Left renal cortex interstitium (tissue), 4 donors: ENCODE measurements at regions not wholly inside any gene's neighbourhood (a gene's known extent, or its start where the extent isn't known, plus 50 kb on each side); places are given as distances from the start of the nearest gene placed in this dataset.
"Not testable (repeated sequence)": the region's sequence is repeated elsewhere in the genome, so short reads cannot be mapped to it uniquely, and the experiment has no call there.

Source experiments
- DNase-seq, 4 donors: peaks; one replicate each; pipeline ENCODE4 v3.0.0-alpha.2; 2013; ENCODE audit warnings: low read depth in 4 of 4, low spot score in 2 of 4, missing footprints in 1 of 4

DNA sequence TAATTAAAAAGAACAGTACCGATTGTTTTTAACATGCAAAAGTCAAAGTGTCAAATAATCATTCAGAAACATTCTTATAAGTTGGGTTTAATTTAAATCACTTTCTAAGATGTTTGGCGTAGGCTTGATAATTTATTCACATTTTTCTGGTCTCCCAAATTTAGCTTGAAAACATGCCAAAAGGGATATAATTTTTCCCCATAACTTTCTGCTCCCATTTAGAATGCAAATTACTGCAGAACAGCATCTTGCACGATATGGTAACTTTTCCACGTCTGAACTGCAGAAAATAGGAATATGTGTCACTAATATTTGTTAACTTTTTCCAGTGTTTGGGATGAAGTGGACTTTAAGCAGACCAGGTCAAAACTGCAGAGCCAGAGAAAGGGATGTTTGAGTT is 1592.4 kb upstream of the SEL1L start:
- no peak for DNase-seq

- no peak for DNase-seq
These were observed 1595.1 kb upstream of the SEL1L start for GRCh38 chr14:83128783-83129182.

DNA sequence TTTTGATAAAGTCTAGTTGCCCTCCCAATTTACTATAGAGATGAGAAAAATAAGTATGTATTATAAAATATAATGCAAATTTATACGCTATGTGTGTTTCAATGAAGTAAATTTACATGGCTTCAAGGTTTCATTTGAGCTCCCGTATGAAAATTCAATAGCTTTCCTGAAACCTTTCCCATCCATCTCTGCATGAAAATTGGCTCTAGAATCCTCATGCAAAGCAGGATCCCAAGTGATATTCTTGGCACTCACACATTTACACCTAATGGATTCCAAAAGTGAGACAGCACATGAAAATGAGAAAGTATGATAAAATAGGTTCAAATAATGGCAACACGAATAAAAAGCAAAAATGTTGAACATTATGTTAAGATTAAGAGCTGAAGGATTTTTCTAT is 1595.8 kb upstream of the SEL1L start:
- no peak for DNase-seq

GRCh38 chr14:83133981-83134645 is 1600.5 kb upstream of the SEL1L start:
- no peak for DNase-seq

DNA sequence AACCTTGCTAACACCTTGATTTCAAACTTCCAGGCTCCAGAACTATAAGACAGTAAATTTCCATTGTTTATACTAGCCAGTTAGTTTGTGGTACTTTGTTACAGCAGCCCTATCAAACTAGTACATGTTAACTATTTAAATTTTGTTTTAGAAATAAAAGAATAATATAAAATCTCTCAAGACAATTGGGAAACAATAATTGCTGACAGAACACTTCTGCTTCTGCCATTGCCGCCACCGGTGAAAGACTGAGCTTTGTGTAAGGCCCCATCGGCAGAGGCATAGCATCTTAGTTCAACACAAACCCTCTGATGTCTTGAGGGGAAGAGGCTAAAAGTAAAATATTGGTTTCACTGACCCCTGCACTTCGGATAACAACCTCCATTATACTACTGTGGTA is 1607.1 kb upstream of the SEL1L start:
- no peak for DNase-seq

DNA sequence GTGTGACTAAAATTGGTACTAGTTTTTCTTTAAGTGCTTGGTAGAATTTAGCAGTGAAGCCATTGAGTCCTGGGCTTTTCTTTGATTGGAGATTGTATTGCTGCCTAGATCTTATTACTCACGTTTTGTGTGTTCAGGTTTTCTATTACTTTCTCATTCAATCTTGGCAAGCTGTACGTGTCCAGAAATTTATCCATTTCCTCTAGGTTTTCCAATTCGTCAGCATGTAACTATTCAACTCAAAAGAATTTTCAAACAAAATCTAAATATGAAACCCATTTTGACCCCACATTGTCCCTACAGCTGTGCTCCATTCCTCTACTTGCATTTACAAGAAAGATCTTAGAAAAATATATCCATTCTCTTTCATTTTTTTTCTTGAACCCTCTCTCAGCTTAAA is 1613.4 kb upstream of the SEL1L start:
- no peak for DNase-seq

- no peak for DNase-seq
These were observed 1617.9 kb upstream of the SEL1L start for GRCh38 chr14:83151571-83151970.

GRCh38 chr14:83153081-83153480 is 1619.4 kb upstream of the SEL1L start:
- no peak for DNase-seq

DNA sequence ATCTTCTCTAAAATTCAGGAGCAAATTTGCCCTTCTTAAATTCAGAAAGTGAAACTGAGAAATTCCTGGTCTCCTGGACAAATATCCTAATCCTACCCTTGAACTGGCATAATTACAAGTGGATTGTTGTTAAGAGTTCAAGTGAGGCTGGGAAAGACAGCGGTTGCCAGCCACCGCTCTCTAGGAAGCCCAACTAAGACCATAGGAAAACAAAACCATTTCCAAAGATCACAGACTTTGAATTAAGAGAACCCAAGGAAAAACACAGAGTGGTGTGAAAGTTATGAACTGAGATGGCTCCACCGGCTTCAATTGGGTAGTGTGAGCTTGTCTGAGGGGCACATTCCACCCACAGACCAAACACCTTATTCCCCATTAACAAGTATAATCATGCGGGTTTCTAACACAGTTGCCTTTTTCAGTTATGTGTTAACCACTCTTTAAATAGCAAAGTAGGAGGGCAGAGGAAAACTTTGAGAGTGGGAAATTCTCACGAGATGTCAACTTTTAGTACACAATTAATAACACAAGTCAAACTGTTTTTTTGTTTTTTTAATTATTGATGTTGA is 1628.8 kb upstream of the SEL1L start:
- DNase-seq: no peak

- no peak for DNase-seq
These were observed 1629.4 kb upstream of the SEL1L start for GRCh38 chr14:83163016-83163415.

DNA sequence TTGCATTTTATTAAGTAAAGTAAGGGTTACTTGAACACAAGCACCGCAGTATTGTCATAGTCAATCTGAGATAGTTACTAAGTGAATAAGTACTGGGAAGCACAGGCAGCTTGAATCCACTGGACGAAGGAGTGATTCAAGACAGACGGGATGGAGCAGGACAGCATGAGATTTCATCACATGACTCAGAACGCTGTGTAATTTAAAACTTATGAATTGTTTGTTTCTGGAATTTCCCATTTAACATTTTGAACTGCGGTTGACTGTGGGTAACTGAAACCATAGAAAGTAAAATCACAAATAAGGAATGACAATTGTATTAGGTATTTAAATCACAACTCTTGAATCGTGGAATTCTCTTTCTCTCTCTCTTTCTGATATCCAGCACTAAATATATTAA is 1630.4 kb upstream of the SEL1L start:
- DNase-seq: no peak

DNA sequence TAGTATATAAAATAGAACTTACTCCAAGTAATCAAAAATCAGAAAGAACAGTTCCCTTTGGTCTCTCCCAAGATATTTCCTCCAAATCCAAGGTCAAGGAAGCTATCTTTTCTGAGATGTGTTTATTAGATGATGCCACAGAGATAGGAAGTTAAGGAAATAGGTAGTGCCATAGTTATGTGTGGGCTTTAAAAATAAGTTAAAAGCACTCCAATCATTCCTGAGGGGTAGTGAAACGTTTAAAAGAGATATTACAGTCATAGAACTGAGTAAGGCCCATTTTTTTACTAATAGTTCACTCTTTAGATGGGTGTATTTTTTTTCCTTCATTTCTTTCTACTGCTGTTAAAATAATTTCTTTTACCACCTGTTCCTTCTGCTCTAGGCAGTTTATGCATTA is 1630.9 kb upstream of the SEL1L start:
- no peak for DNase-seq

- no peak for DNase-seq
These were observed 1636.5 kb upstream of the SEL1L start for GRCh38 chr14:83170165-83170564.

GRCh38 chr14:83171761-83172160 is 1638.1 kb upstream of the SEL1L start:
- DNase-seq: no peak

GRCh38 chr14:83172363-83172762 is 1638.7 kb upstream of the SEL1L start:
- DNase-seq: no peak

DNA sequence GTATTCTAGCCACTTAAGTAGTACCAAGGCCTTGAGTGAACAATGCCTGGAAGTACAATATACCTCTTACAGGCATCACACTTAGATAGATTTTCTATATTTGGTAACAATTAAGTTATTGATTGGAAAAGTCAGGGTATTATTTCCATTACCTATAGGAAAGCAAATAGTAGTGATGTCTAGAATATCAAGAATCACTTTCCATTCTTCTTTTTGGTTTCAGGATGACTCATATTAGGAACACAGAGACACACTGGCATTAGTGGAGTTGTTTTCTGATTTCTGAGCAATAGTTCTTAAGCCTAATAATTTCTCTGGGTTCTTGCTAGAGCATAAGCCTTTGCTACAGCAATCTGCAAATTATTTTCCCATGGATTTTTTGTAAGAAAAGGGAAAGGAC is 1640.0 kb upstream of the SEL1L start:
- no peak for DNase-seq

DNA sequence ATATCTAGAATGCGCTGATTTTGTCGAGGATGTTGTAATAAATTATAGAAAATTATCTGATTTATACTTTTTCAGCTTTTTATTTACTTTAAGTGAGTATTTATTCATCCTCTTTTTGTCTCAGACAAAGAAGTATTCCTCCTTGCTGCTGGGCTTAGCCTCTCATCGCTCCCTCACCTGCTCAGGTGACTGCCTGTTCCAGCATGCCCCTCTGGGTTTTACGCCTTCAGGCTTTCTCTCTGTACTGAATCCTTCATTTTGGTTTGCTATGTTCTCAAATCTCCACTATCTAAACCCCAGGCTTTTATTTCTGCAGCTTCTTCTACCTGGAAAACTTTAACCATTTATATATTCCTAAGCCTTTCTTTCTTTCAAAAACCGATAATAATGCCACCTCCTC is 1650.9 kb upstream of the SEL1L start:
- no peak for DNase-seq

GRCh38 chr14:83188311-83188710 is 1654.7 kb upstream of the SEL1L start:
- not testable (repeated sequence) for DNase-seq

GRCh38 chr14:83196236-83196635 is 1662.6 kb upstream of the SEL1L start:
- no peak for DNase-seq

GRCh38 chr14:83197271-83197670 is 1663.6 kb upstream of the SEL1L start:
- DNase-seq: peak in 3 of 4 donors; percentile 4 to 17 (median 5)

DNA sequence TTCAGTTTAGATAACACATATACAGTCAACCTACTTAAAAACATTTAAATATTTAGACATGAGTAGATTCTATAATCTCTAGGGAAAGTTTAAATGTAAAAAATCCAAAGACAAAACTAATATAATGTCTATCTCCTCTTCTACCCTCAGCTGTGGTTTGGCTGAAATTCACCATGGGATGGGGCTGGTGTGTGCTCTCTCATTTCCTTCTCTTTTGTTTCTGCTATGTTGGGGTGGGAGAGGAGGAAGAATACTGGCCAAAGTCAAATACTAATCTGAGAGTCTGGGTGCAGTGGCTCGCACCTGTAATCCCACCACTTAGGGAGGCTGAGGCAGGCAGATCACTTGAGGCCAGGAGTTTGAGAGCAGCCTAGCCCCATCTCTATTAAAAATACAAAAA is 1673.9 kb upstream of the SEL1L start:
- no peak for DNase-seq

GRCh38 chr14:83208341-83208740 is 1674.7 kb upstream of the SEL1L start:
- no peak for DNase-seq

DNA sequence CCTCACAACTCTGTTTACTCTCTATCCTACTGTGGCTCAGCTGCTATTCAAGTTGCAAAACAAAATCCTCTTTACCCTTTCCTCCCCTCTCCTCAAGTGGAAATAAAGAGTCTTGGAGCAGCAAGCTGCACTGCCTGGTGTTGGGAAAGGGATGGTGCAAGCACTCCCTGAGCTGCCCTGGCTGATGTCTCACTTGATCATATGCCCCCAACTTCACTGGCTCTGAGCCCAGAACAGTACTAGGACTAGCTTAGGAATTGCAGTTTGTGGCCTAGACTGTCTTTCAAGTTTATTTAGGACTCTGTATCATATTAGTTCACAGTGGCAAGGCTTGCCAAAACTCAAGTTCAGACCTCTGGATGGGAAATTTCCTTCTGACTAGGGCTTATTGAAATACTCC is 1683.8 kb upstream of the SEL1L start:
- no peak for DNase-seq
